ENCODE measurements at regions not wholly inside any gene's neighbourhood (a gene's known extent, or its start where the extent isn't known, plus 50 kb on each side); places are given as distances from the start of the nearest gene placed in this dataset.

DNA sequence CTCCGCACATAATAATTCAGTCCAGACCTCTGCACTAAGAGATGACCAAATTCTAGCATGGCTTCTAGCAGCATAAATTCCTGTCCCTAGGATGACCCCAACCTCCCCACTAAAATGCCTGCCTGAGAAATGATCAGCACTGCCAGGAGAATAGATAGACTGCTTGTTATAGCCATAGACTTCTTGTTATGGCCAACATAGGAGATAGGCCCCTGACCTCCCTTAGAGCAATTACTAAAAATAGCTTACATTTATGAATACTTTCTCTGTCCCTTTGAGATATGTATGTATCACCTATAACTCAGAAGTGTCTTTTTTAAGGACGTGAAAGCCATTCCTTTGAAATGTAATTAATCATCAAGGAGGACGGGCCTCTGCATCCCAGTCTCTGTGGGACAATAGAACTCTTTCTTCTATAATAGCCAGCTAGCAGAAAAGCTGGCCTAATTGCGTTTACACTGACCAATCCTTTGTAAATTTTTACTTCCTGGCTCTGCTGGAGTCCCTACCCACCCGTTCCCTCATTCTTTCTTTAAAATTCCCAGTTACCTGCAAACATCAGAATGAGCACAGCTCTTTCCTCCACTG, 1002.7 kb downstream of the CDH18 start:
- Histone ChIP-seq H3K36me3 (ENCODE audit: control insufficient read depth, insufficient read depth, low read length) (no peaks in the 10 kb centered on the region), H3K4me3 (ENCODE audit: low read depth, low read length) (no peak overlapping the region), H3K27me3 (ENCODE audit: control insufficient read depth, insufficient read depth, low read length) (no peaks in the 10 kb centered on the region)
- TF ChIP-seq CTCF (IDR thresholded peaks at IDR 0.05; ENCODE audit: insufficient read depth, low read length, poor library complexity, severe bottlenecking), result no peak
- no peak for DNase-seq (ENCODE audit: low read depth)

DNA sequence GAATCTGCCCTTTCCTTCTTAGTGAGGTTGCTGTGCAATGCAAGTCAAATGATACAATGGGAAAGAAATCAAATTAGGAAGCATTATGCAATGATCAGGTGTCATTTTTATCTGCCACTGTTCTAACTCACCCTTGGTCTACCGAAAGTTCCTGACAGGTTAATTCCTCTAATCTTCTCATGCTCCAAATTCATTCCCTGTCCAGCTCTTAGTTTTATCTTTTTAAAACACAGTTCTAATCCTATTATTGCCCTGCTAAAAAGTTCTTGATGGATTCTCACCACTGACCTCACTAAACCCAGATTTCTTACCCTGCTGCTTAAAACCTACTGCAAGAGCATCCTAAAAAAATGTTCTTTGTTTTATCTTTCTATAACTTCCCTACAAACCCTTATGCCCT, 1000.9 kb downstream of the CDH18 start:
- H3K4me3 ChIP-seq (ENCODE audit: low read depth, low read length), result no peak overlapping the region
- no peak for DNase-seq (ENCODE audit: low read depth)
- H3K27me3 ChIP-seq (ENCODE audit: control insufficient read depth, insufficient read depth, low read length), result no peaks in the 10 kb centered on the region
- no peak for TF ChIP-seq CTCF (IDR thresholded peaks at IDR 0.05; ENCODE audit: insufficient read depth, low read length, poor library complexity, severe bottlenecking)
- H3K36me3 ChIP-seq (ENCODE audit: control insufficient read depth, insufficient read depth, low read length), result no peaks in the 10 kb centered on the region

GRCh38 chr5:18990852-18991251, 997.1 kb downstream of the CDH18 start:
- Histone ChIP-seq H3K36me3 (ENCODE audit: control insufficient read depth, insufficient read depth, low read length) (no peaks in the 10 kb centered on the region), H3K27me3 (ENCODE audit: control insufficient read depth, insufficient read depth, low read length) (no peaks in the 10 kb centered on the region), H3K4me3 (ENCODE audit: low read depth, low read length) (no peak overlapping the region)
- no peak for DNase-seq (ENCODE audit: low read depth)
- no peak for TF ChIP-seq CTCF (IDR thresholded peaks at IDR 0.05; ENCODE audit: insufficient read depth, low read length, poor library complexity, severe bottlenecking)

DNA sequence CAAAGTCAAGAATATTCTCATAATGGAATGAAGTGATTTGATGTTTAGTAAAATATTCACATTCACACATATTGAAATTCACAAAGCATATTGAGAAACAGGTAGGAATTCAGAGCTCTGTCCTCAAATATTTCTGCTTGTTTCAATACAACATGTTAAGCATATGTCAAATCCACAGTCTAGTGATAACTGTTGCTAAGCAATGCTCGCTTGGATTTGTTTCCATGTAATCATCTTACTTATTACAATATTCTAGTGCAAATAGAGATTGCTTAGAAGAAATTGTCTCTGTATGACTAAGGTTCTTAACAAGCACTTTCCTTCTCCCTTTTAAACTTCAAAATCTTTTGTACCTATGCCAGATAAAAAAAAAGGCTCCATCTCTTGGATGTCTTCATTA, 995.7 kb downstream of the CDH18 start:
- no peak for DNase-seq (ENCODE audit: low read depth)
- TF ChIP-seq CTCF (IDR thresholded peaks at IDR 0.05; ENCODE audit: insufficient read depth, low read length, poor library complexity, severe bottlenecking), result no peak
- H3K27me3 ChIP-seq (ENCODE audit: control insufficient read depth, insufficient read depth, low read length), result no peaks in the 10 kb centered on the region
- H3K4me3 ChIP-seq (ENCODE audit: low read depth, low read length), result no peak overlapping the region
- H3K36me3 ChIP-seq (ENCODE audit: control insufficient read depth, insufficient read depth, low read length), result no peaks in the 10 kb centered on the region

DNA sequence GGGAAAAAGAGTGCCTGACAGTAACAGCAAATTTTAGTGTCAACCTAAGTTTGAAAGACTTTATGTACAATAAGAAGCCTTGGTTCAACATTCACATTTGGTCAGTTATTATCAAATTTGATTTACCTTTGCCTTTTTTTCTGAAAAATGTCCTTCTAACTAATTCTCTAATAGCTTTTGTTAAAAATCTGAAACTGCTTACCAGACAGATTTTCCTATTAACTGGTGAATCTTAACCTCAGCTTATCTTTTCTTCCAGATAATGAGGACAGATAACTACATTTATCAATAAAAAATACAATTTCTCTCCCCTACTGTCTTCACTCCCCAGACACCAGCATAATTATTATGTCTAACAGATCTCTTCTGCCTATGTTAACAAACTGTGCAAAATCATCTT, 988.5 kb downstream of the CDH18 start:
- H3K36me3 ChIP-seq (ENCODE audit: control insufficient read depth, insufficient read depth, low read length), result no peaks in the 10 kb centered on the region
- TF ChIP-seq CTCF (IDR thresholded peaks at IDR 0.05; ENCODE audit: insufficient read depth, low read length, poor library complexity, severe bottlenecking), result no peak
- no peaks in the 10 kb centered on the region for H3K27me3 ChIP-seq (ENCODE audit: control insufficient read depth, insufficient read depth, low read length)
- no peak overlapping the region for H3K4me3 ChIP-seq (ENCODE audit: low read depth, low read length)
- no peak for DNase-seq (ENCODE audit: low read depth)

DNA sequence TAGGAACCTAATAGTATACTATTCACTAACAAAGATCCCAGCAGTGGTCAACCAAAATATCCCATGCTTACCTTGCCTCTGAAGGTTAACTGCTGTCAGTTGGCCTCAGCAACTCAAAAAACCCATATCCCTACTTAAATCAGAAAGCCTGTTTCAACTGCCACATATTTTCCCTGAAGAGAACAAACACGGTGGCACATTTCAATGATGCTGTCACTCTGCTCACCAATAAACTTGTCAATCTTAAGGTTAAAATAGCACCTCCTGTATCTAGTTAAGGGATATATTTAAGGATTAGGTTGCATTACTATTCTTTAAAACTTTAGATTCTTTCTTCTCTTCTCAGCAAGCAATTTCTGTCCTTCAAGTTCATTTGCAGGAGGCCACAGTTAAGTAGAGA, 986.9 kb downstream of the CDH18 start:
- TF ChIP-seq CTCF (IDR thresholded peaks at IDR 0.05; ENCODE audit: insufficient read depth, low read length, poor library complexity, severe bottlenecking), result no peak
- H3K27me3 ChIP-seq (ENCODE audit: control insufficient read depth, insufficient read depth, low read length), result no peaks in the 10 kb centered on the region
- H3K36me3 ChIP-seq (ENCODE audit: control insufficient read depth, insufficient read depth, low read length), result no peaks in the 10 kb centered on the region
- H3K4me3 ChIP-seq (ENCODE audit: low read depth, low read length), result no peak overlapping the region
- DNase-seq (ENCODE audit: low read depth), result no peak

Data from kidney epithelial cell (primary cell).